Endothelial cell of umbilical vein (primary cell): ENCODE measurements at regions not wholly inside any gene's neighbourhood (a gene's known extent, or its start where the extent isn't known, plus 50 kb on each side); places are given as distances from the start of the nearest gene placed in this dataset.

ENCODE experiments used
- BruUV-seq: library from RNA; stranded (reverse); fragments of 400-500 nt; replicated peaks from 2 replicates; lab custom pipeline; 2021; lab: Mats Ljungman, UMichigan
- CTCF ChIA-PET: fragments of 300-600, 350-600 bp; sonication (Branson Sonifier 250); formaldehyde crosslinking; loops from one replicate; lab custom pipeline; 2021; ENCODE audit warnings: antibody characterized with exemption, inconsistent platforms; lab: Charles Lee
- POLR2A ChIA-PET: fragments of 300-600, 350-600 bp; sonication (Branson Sonifier 250); formaldehyde crosslinking; loops from one replicate; lab custom pipeline; 2021; ENCODE audit warnings: antibody characterized with exemption, inconsistent platforms; lab: Charles Lee
- DNase-seq: peaks from one replicate; pipeline ENCODE4 v3.0.0-alpha.2; 2011; ENCODE audit warnings: low read depth, low spot score
- FAIRE-seq: peaks from 2 replicates; lab custom pipeline; 2011; peaks lifted over from hg19 to GRCh38; lab: Jason Lieb, UNC
- H2AFZ ChIP-seq: 2 replicates; pipeline ENCODE4 v1.6.0; 2012; ENCODE audit warnings: low read depth, low read length, control low read depth, inconsistent platforms
- H3K27ac ChIP-seq: 2 replicates; pipeline ENCODE4 v1.5.1; 2011; ENCODE audit warnings: low read depth, mild to moderate bottlenecking, control low read depth, low read length, moderate library complexity; ENCODE audit not compliant: insufficient read depth
- H3K27me3 ChIP-seq, 2 experiments: 2 replicates each; pipeline versions ENCODE4 v1.6.0 to v1.6.1; 2011; ENCODE audit warnings: low read length in 2 of 2, mixed read lengths in 1 of 2; ENCODE audit not compliant: control insufficient read depth in 2 of 2, insufficient read depth in 2 of 2
- H3K36me3 ChIP-seq, 2 experiments: 2 replicates in 1 of 2; 3 replicates in 1 of 2; pipeline ENCODE4 v1.5.1; 2011; ENCODE audit warnings: low read length in 2 of 2, mild to moderate bottlenecking in 1 of 2, moderate library complexity in 1 of 2; ENCODE audit not compliant: control insufficient read depth in 2 of 2, insufficient read depth in 2 of 2; ENCODE audit errors: extremely low read depth in 1 of 2
- H3K4me1 ChIP-seq: 3 replicates; pipeline ENCODE4 v1.5.1; 2011; ENCODE audit warnings: mild to moderate bottlenecking, low read length; ENCODE audit not compliant: control insufficient read depth, insufficient read depth; ENCODE audit errors: extremely low read depth
- H3K4me2 ChIP-seq: 2 replicates; pipeline ENCODE4 v1.6.1; 2011; ENCODE audit warnings: low read length, control low read depth, mixed read lengths; ENCODE audit not compliant: insufficient read depth
- H3K4me3 ChIP-seq, 3 experiments: fragments of 200-600 bp in 1 of 3; sonication (generic), shearing (Covaris generic) in 1 of 3; replicated peaks in 1 of 3; 2 replicates each; pipeline ENCODE4 v1.5.1; 2011 to 2016; ENCODE audit warnings: control low read depth in 3 of 3, low read length in 3 of 3, mild to moderate bottlenecking in 2 of 3, inconsistent platforms in 1 of 3, low read depth in 1 of 3, moderate library complexity in 1 of 3; ENCODE audit not compliant: insufficient read depth in 1 of 3
- H3K79me2 ChIP-seq: 2 replicates; pipeline ENCODE4 v1.6.0; 2012; ENCODE audit warnings: low read length, inconsistent platforms; ENCODE audit not compliant: control insufficient read depth, insufficient read depth
- H3K9ac ChIP-seq: replicated peaks from 2 replicates; pipeline ENCODE3; 2011; ENCODE audit warnings: low read length, control low read depth; ENCODE audit not compliant: insufficient read depth; ENCODE audit errors: extremely low read depth
- H3K9me1 ChIP-seq: replicated peaks from 3 replicates; pipeline ENCODE4 v1.6.0; 2011; ENCODE audit warnings: mild to moderate bottlenecking, low read length; ENCODE audit not compliant: control insufficient read depth, insufficient read depth; ENCODE audit errors: extremely low read depth
- H3K9me3 ChIP-seq: replicated peaks from 2 replicates; pipeline ENCODE4 v1.5.1; 2012; ENCODE audit warnings: low read length, inconsistent platforms; ENCODE audit not compliant: control insufficient read depth, insufficient read depth
- H4K20me1 ChIP-seq: replicated peaks from 2 replicates; pipeline ENCODE3; 2011; ENCODE audit warnings: mild to moderate bottlenecking, low read length; ENCODE audit not compliant: control insufficient read depth, insufficient read depth; ENCODE audit errors: extremely low read depth
- CTCF ChIP-seq, 2 donors: IDR thresholded peaks; 1 replicate in 1 of 2; 2 replicates in 1 of 2; pipeline ENCODE4 v1.5.1; 2011; ENCODE audit warnings: low read length in 2 of 2, mild to moderate bottlenecking in 2 of 2, moderate library complexity in 2 of 2, control low read depth in 1 of 2, inconsistent platforms in 1 of 2, low read depth in 1 of 2; ENCODE audit not compliant: insufficient read depth in 1 of 2; ENCODE audit errors: extremely low read depth in 1 of 2
- EZH2 ChIP-seq: IDR thresholded peaks from 2 replicates; pipeline ENCODE4 v1.6.1; 2012; ENCODE audit warnings: borderline replicate concordance, low read depth, mild to moderate bottlenecking, moderate library complexity, low read length, inconsistent platforms; ENCODE audit not compliant: severe bottlenecking
- FOS ChIP-seq: IDR thresholded peaks from 2 replicates; pipeline ENCODE4 v1.6.1; 2011; ENCODE audit warnings: mild to moderate bottlenecking, low read length, moderate library complexity, borderline replicate concordance; ENCODE audit not compliant: insufficient read depth
- GATA2 ChIP-seq: IDR thresholded peaks from 2 replicates; pipeline ENCODE4 v1.7.0; 2011; ENCODE audit warnings: low read depth, mild to moderate bottlenecking, moderate library complexity, mixed read lengths, low read length; ENCODE audit not compliant: insufficient read length, insufficient read depth
- JUN ChIP-seq: IDR thresholded peaks from 2 replicates; pipeline ENCODE4 v1.6.1; 2011; ENCODE audit warnings: borderline replicate concordance, low read depth; ENCODE audit not compliant: insufficient read length, insufficient read depth
- MAX ChIP-seq: IDR thresholded peaks from 2 replicates; pipeline ENCODE4 v1.6.1; 2011; ENCODE audit not compliant: insufficient read depth, insufficient read length
- MYC ChIP-seq: IDR thresholded peaks from one replicate; pipeline ENCODE4 v1.6.1; 2011; ENCODE audit warnings: mild to moderate bottlenecking, low read depth, low read length
- POLR2A ChIP-seq: IDR thresholded peaks from 2 replicates; pipeline ENCODE4 v1.6.1; 2012; ENCODE audit warnings: low read depth, mild to moderate bottlenecking, control low read depth, low read length
- POLR2AphosphoS5 ChIP-seq: IDR thresholded peaks from 2 replicates; pipeline ENCODE4 v1.6.1; 2012; ENCODE audit warnings: low read depth, mild to moderate bottlenecking, control low read depth, low read length, moderate library complexity; ENCODE audit not compliant: insufficient read depth
- dilution Hi-C: fragments of 300-500 bp; cut with MboI; formaldehyde crosslinking; loops from one replicate; pipeline ENCODE4 v1.15.0; 2019; ENCODE audit warnings: low sequenced_read_pairs; ENCODE audit not compliant: extremely low pct_ligation_motif_present
- intact Hi-C: fragments of 100-400 bp; cut with micrococcal nuclease; formaldehyde crosslinking; loops from one replicate; pipeline ENCODE4 v1.10.0; 2022

- BruUV-seq, result no TSS peak
- Histone ChIP-seq H3K79me2 (no peaks in the 10 kb centered on the region), H3K4me3 (no peak overlapping the region), H3K36me3 (no peaks in the 10 kb centered on the region), H3K4me2 (no peak overlapping the region), H3K27me3 (no peaks in the 10 kb centered on the region), H3K4me1 (no peaks in the 10 kb centered on the region), H3K9me3 (no peaks in the 10 kb centered on the region), H2AFZ (no peak overlapping the region), H3K9ac (no peak overlapping the region), H4K20me1 (no peaks in the 10 kb centered on the region), H3K9me1 (no peaks in the 10 kb centered on the region), H3K27ac (no peak overlapping the region)
- FAIRE-seq (no peak), DNase-seq (no peak)
- ChIA-PET CTCF (no interaction called here), POLR2A (no interaction called here)
- TF ChIP-seq JUN (no peak), MAX (no peak), MYC (no peak), POLR2A (no peak), POLR2AphosphoS5 (no peak), CTCF (IDR thresholded peaks at IDR 0.05; ENCODE audit: extremely low read depth in 1 of 2, insufficient read depth in 1 of 2, low read depth in 1 of 2, low read length in 2 of 2) (no peak), EZH2 (no peak), GATA2 (no peak), FOS (no peak)
- intact Hi-C loops (no loop called here), dilution Hi-C loops (no loop called here)
Observed at GRCh38 chr6:22506496-22506895, 62.9 kb upstream of the HDGFL1 start.
